Endodermal cell (in vitro differentiated cells): ENCODE measurements at regions not wholly inside any gene's neighbourhood (a gene's known extent, or its start where the extent isn't known, plus 50 kb on each side); places are given as distances from the start of the nearest gene placed in this dataset.

ENCODE experiments used
- DNase-seq: peaks from one replicate; pipeline ENCODE4 v3.0.0-alpha.2; 2017
- H3K27ac ChIP-seq: 2 replicates; pipeline ENCODE4 v1.5.1; 2013; ENCODE audit warnings: mild to moderate bottlenecking, low read depth, low read length, moderate library complexity
- H3K27me3 ChIP-seq: 2 replicates; pipeline ENCODE4 v1.6.1; 2013; ENCODE audit warnings: mild to moderate bottlenecking, low read length, moderate library complexity; ENCODE audit not compliant: insufficient read depth, control insufficient read depth, poor library complexity, severe bottlenecking
- H3K36me3 ChIP-seq: 2 replicates; pipeline ENCODE4 v1.7.0; 2013; ENCODE audit warnings: mild to moderate bottlenecking, low read length, moderate library complexity; ENCODE audit not compliant: control insufficient read depth, insufficient read depth
- H3K4me1 ChIP-seq: one replicate; pipeline ENCODE4 v1.7.0; 2013; ENCODE audit warnings: low read length; ENCODE audit not compliant: control insufficient read depth, insufficient read depth
- H3K4me3 ChIP-seq: 2 replicates; pipeline ENCODE4 v1.5.1; 2013; ENCODE audit warnings: mild to moderate bottlenecking, low read length, moderate library complexity
- H3K9ac ChIP-seq: 2 replicates; pipeline ENCODE4 v1.6.1; 2013; ENCODE audit warnings: mild to moderate bottlenecking, low read length, moderate library complexity; ENCODE audit not compliant: poor library complexity, severe bottlenecking; ENCODE audit errors: extremely low read depth
- H3K9me3 ChIP-seq: 2 replicates; pipeline ENCODE4 v1.6.1; 2013; ENCODE audit warnings: mild to moderate bottlenecking, low read length, moderate library complexity; ENCODE audit not compliant: control insufficient read depth
- H3K27ac Mint-ChIP-seq: 2 replicates; pipeline ENCODE4 v1.8.0; 2020; ENCODE audit warnings: mixed read lengths
- H3K27me3 Mint-ChIP-seq: 2 replicates; pipeline ENCODE4 v1.8.0; 2021; ENCODE audit warnings: mild to moderate bottlenecking, mixed read lengths; ENCODE audit not compliant: insufficient read depth
- H3K36me3 Mint-ChIP-seq: 2 replicates; pipeline ENCODE4 v1.8.0; 2020; ENCODE audit warnings: low read depth, mixed read lengths
- H3K4me1 Mint-ChIP-seq: 2 replicates; pipeline ENCODE4 v1.8.0; 2020; ENCODE audit warnings: mixed read lengths
- H3K4me3 Mint-ChIP-seq: 2 replicates; pipeline ENCODE4 v1.8.0; 2020; ENCODE audit warnings: mild to moderate bottlenecking, moderate library complexity, mixed read lengths
- H3K9me3 Mint-ChIP-seq: 2 replicates; pipeline ENCODE4 v1.8.0; 2020; ENCODE audit warnings: mild to moderate bottlenecking, mixed read lengths
- CTCF ChIP-seq: fragments of 200-600 bp; sonication (generic); conservative IDR thresholded peaks from 2 replicates; pipeline ENCODE4 v1.5.0; 2021; ENCODE audit warnings: antibody characterized with exemption, mild to moderate bottlenecking
- WGBS, 2 experiments: methylation state at CpG; one replicate each; pipeline versions ENCODE4 v1.1.5 to v1.1.7; 2013; ENCODE audit warnings: missing lambda C conversion rate in 2 of 2, mixed read lengths in 1 of 2; ENCODE audit not compliant: insufficient coverage in 1 of 2, insufficient read length in 1 of 2; 5-methylcytosine and 5-hydroxymethylcytosine counted together

- no peak for DNase-seq
- Histone ChIP-seq H3K4me1 (no peaks in the 10 kb centered on the region), H3K36me3 (no peaks in the 10 kb centered on the region), H3K9ac (no peak overlapping the region), H3K9me3 (no peaks in the 10 kb centered on the region), H3K27me3 (no peaks in the 10 kb centered on the region), H3K4me3 (no peak overlapping the region), H3K27ac (no peak overlapping the region)
- no peak overlapping the region for H3K4me3 Mint-ChIP-seq
- 93% methylated on average over 1 of the region's 1 CpG; no CpG with 5 or more reads in 1 of the 2 experiments for WGBS, 2 experiments
- H3K36me3 Mint-ChIP-seq = no peaks in the 10 kb centered on the region
- H3K9me3 Mint-ChIP-seq = no peaks in the 10 kb centered on the region
- no peaks in the 10 kb centered on the region for H3K4me1 Mint-ChIP-seq
- H3K27me3 Mint-ChIP-seq = no peaks in the 10 kb centered on the region
- no peak overlapping the region for H3K27ac Mint-ChIP-seq
- no peak for TF ChIP-seq CTCF
Measured at GRCh38 chr15:39488516-39488915, 92.4 kb upstream of the THBS1 start.

DNA sequence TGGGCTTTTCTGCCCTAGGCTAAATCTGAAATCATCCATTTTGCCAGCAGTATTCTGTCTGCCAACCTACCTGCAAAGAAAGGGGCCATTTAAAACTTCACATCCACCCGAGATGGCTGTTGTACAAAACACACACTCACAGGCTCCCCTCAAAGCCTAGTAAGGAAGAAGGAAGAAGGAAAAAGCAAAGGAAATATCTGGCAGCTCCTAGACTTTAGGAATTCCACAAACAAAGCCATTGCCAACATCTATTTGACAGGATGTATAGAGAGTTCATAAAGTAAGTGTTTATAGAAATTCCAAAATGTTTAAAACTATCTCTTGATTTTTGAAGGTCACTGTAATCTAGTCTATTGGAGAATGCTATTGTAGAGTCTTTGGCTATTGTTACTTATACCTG lies 91.9 kb upstream of the THBS1 start:
- Mint-ChIP-seq H3K36me3 (no peaks in the 10 kb centered on the region), H3K9me3 (no peaks in the 10 kb centered on the region), H3K4me3 (no peak overlapping the region), H3K27me3 (no peaks in the 10 kb centered on the region), H3K27ac (no peak overlapping the region), H3K4me1 (no peaks in the 10 kb centered on the region)
- DNase-seq = no peak
- Histone ChIP-seq H3K4me3 (no peak overlapping the region), H3K4me1 (no peaks in the 10 kb centered on the region), H3K36me3 (no peaks in the 10 kb centered on the region), H3K27ac (no peak overlapping the region), H3K9ac (no peak overlapping the region), H3K9me3 (no peaks in the 10 kb centered on the region), H3K27me3 (no peaks in the 10 kb centered on the region)
- TF ChIP-seq CTCF = no peak
- WGBS, 2 experiments = 71% methylated on average over 1 of the region's 1 CpG; no CpG with 5 or more reads in 1 of the 2 experiments

- Histone ChIP-seq H3K4me1 (no peaks in the 10 kb centered on the region), H3K9me3 (no peaks in the 10 kb centered on the region), H3K4me3 (no peak overlapping the region), H3K27ac (no peak overlapping the region), H3K9ac (no peak overlapping the region), H3K36me3 (no peaks in the 10 kb centered on the region), H3K27me3 (no peaks in the 10 kb centered on the region)
- no peak overlapping the region for H3K27ac Mint-ChIP-seq
- DNase-seq = no peak
- no peaks in the 10 kb centered on the region for H3K36me3 Mint-ChIP-seq
- no peaks in the 10 kb centered on the region for H3K9me3 Mint-ChIP-seq
- no peak overlapping the region for H3K4me3 Mint-ChIP-seq
- no peak for TF ChIP-seq CTCF
- H3K4me1 Mint-ChIP-seq = no peaks in the 10 kb centered on the region
- WGBS, 2 experiments = 93 to 94% methylated on average over 10 to 12 of the region's 12 CpGs
- peaks cover 1% of the 10 kb centered on the region for H3K27me3 Mint-ChIP-seq
Measured at GRCh38 chr15:39491115-39491885, 89.6 kb upstream of the THBS1 start.
